ENCODE measurements at regions not wholly inside any gene's neighbourhood (a gene's known extent, or its start where the extent isn't known, plus 50 kb on each side); places are given as distances from the start of the nearest gene placed in this dataset.

- peaks cover 4 to 8% of the 10 kb centered on the region in 2 donors for H3K9me3 Mint-ChIP-seq
- peaks cover 0 to 1% of the 10 kb centered on the region in 2 donors for H3K36me3 Mint-ChIP-seq (ENCODE audit: insufficient read depth in 2 of 2)
- no peaks in the 10 kb centered on the region for H3K4me1 Mint-ChIP-seq (ENCODE audit: low read depth)
- no peak overlapping the region for H3K4me3 Mint-ChIP-seq
- DNase-seq = no peak
- no peak overlapping the region for H3K27ac Mint-ChIP-seq
- ATAC-seq (replicated peaks in 1 of 2) = no peak
- H3K27me3 Mint-ChIP-seq (ENCODE audit: low read depth) = no peaks in the 10 kb centered on the region
Observed at GRCh38 chr5:3694819-3695218, 99.2 kb downstream of the IRX1 start.

GRCh38 chr5:3695818-3696217 lies 100.2 kb downstream of the IRX1 start:
- Mint-ChIP-seq H3K9me3 (peaks cover 4 to 8% of the 10 kb centered on the region in 2 donors), H3K36me3 (ENCODE audit: insufficient read depth in 2 of 2) (peaks cover 0 to 2% of the 10 kb centered on the region in 2 donors), H3K27me3 (ENCODE audit: low read depth) (no peaks in the 10 kb centered on the region), H3K4me3 (no peak overlapping the region), H3K4me1 (ENCODE audit: low read depth) (no peaks in the 10 kb centered on the region), H3K27ac (no peak overlapping the region)
- ATAC-seq (replicated peaks in 1 of 2) (no peak), DNase-seq (no peak)

- peaks cover 0 to 2% of the 10 kb centered on the region in 2 donors for H3K36me3 Mint-ChIP-seq (ENCODE audit: insufficient read depth in 2 of 2)
- H3K4me1 Mint-ChIP-seq (ENCODE audit: low read depth) = no peaks in the 10 kb centered on the region
- no peak for ATAC-seq (replicated peaks in 1 of 2)
- H3K27ac Mint-ChIP-seq = no peak overlapping the region
- H3K9me3 Mint-ChIP-seq = peaks cover 4 to 8% of the 10 kb centered on the region in 2 donors
- DNase-seq = no peak
- no peak overlapping the region for H3K4me3 Mint-ChIP-seq
- no peaks in the 10 kb centered on the region for H3K27me3 Mint-ChIP-seq (ENCODE audit: low read depth)
Observed at GRCh38 chr5:3698412-3698811, 102.8 kb downstream of the IRX1 start.

- peaks cover 3 to 7% of the 10 kb centered on the region in 2 donors for H3K9me3 Mint-ChIP-seq
- H3K27me3 Mint-ChIP-seq (ENCODE audit: low read depth) = no peaks in the 10 kb centered on the region
- H3K36me3 Mint-ChIP-seq (ENCODE audit: insufficient read depth in 2 of 2) = peaks cover 0 to 2% of the 10 kb centered on the region in 2 donors
- no peak for DNase-seq
- no peak overlapping the region for H3K27ac Mint-ChIP-seq
- no peaks in the 10 kb centered on the region for H3K4me1 Mint-ChIP-seq (ENCODE audit: low read depth)
- ATAC-seq (replicated peaks in 1 of 2) = no peak
- no peak overlapping the region for H3K4me3 Mint-ChIP-seq
Observed at GRCh38 chr5:3701694-3702093, 106.1 kb downstream of the IRX1 start.

DNA sequence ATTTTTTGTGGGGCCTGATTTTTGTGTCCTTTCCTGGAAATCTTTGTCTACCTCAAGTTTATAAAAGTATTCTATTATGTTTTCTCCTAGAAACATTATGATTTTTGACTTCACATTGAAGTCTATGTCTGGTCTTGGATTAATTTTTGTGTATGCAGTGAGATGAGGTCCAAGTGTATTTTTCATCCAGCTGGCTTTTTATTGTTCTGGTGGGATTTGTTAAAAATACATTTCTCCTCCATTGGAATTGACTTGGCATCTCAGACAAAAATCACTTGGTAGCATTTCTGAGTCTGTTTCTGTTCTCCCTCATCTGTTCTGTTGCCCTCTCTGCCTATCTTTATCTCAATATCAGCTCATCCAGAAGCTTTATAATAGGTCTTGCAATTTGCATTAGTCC lies 109.0 kb downstream of the IRX1 start:
- DNase-seq (no peak), ATAC-seq (replicated peaks in 1 of 2) (no peak)
- Mint-ChIP-seq H3K4me3 (no peak overlapping the region), H3K27ac (no peak overlapping the region), H3K27me3 (ENCODE audit: low read depth) (no peaks in the 10 kb centered on the region), H3K36me3 (ENCODE audit: insufficient read depth in 2 of 2) (peaks cover 0 to 2% of the 10 kb centered on the region in 2 donors), H3K9me3 (peaks cover 6 to 9% of the 10 kb centered on the region in 2 donors), H3K4me1 (ENCODE audit: low read depth) (no peaks in the 10 kb centered on the region)

DNA sequence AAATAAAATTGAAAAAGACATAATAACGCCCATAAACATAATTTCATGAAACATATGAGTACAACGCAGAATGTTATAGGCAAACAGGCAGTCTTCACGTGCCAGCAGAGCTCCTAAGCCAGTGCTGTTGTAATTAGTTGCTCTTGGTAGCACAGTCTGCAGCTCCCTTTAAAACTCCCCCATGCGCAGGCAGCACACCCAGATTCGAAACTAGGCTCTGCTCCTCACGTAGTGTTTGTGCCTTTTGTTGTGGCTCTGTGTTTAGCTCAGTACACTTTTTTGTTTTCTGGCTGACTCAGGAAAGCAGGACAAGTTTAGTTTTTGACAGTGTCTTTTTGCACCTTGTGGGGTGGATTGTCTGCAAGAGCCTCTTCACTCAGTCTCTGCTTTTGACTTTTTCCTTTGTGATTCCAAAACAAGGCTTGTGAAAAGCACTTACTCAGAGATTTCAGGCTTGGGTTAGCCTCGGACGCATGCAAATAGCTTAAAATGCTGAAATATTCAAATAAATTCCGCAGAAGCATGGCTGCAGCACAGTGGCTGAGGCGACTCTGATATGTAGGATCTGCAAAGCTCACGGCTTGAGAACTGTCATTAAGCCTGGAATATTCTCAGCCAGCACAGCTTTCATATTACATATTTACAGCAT lies 113.6 kb downstream of the IRX1 start:
- ATAC-seq (replicated peaks in 1 of 2) = no peak
- Mint-ChIP-seq H3K27ac (no peak overlapping the region), H3K27me3 (ENCODE audit: low read depth) (no peaks in the 10 kb centered on the region), H3K4me1 (ENCODE audit: low read depth) (no peaks in the 10 kb centered on the region), H3K36me3 (ENCODE audit: insufficient read depth in 2 of 2) (no peaks in the 10 kb centered on the region), H3K4me3 (no peak overlapping the region), H3K9me3 (peaks cover 12 to 16% of the 10 kb centered on the region in 2 donors)
- no peak for DNase-seq

DNA sequence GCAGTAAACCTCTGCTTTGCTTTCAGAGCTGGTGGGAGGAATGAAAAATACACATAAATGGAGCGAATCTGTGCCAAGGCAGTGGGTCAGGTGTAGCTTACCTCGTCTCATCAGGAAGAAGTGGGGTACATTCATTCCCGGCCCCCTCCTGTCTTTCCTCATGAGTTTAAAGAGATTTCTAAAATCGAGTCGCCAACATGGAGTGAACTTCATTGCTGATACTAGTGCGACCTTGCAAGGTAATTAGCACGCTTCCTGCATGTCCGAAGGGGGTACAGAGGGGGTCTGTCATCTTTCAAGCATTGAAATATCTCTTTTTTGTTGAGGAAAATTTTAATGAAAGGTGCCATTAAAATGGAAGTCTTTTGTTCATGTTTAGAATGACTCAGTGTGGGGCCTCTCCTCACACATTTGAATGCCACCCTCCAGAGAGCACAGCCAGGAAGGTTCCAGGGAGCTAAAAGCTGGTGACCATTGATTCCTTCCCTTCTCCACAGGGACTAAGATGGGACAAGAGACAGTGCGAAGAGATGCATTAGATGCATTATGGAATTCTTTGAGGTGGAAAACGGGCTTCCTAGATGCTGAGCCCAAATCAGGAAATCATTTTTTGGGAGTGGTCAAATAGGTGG lies 114.2 kb downstream of the IRX1 start:
- H3K9me3 Mint-ChIP-seq = peaks cover 12 to 16% of the 10 kb centered on the region in 2 donors
- H3K36me3 Mint-ChIP-seq (ENCODE audit: insufficient read depth in 2 of 2) = no peaks in the 10 kb centered on the region
- DNase-seq (no peak), ATAC-seq (replicated peaks in 1 of 2) (no peak)
- H3K4me1 Mint-ChIP-seq (ENCODE audit: low read depth) = no peaks in the 10 kb centered on the region
- no peak overlapping the region for H3K27ac Mint-ChIP-seq
- no peaks in the 10 kb centered on the region for H3K27me3 Mint-ChIP-seq (ENCODE audit: low read depth)
- no peak overlapping the region for H3K4me3 Mint-ChIP-seq

- no peak overlapping the region for H3K4me3 Mint-ChIP-seq
- no peaks in the 10 kb centered on the region for H3K27me3 Mint-ChIP-seq (ENCODE audit: low read depth)
- H3K9me3 Mint-ChIP-seq = peaks cover 5 to 11% of the 10 kb centered on the region in 2 donors
- ATAC-seq (replicated peaks in 1 of 2) (no peak), DNase-seq (no peak)
- H3K36me3 Mint-ChIP-seq (ENCODE audit: insufficient read depth in 2 of 2) = no peaks in the 10 kb centered on the region
- no peak overlapping the region for H3K27ac Mint-ChIP-seq
- no peaks in the 10 kb centered on the region for H3K4me1 Mint-ChIP-seq (ENCODE audit: low read depth)
Observed at GRCh38 chr5:3715062-3715461, 119.4 kb downstream of the IRX1 start.

- ATAC-seq (replicated peaks in 1 of 2) (no peak), DNase-seq (no peak)
- Mint-ChIP-seq H3K36me3 (ENCODE audit: insufficient read depth in 2 of 2) (no peaks in the 10 kb centered on the region), H3K4me1 (ENCODE audit: low read depth) (no peaks in the 10 kb centered on the region), H3K4me3 (no peak overlapping the region), H3K27ac (no peak overlapping the region), H3K9me3 (no peaks in the 10 kb centered on the region), H3K27me3 (ENCODE audit: low read depth) (no peaks in the 10 kb centered on the region)
Observed at GRCh38 chr5:3729631-3730030, 134.0 kb downstream of the IRX1 start.

DNA sequence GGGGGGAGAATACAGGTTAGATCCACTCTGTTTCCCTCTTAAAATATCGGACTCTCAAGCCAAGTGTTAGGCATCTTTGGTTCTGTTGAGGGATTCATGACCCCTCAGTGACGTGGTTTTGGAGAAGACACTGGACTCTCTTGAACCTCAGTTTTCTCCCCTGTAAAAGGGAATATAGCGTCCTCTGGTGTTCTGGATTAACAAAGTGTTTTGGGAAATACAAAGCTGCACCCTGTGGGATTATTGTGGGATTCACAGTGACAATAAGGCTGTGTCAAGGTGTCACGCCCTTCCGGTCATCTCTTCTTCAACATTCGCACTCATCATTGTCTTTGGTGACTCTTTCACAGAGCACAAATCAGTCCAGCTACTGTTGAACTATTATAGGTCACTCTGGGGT lies 139.0 kb downstream of the IRX1 start:
- Mint-ChIP-seq H3K36me3 (ENCODE audit: insufficient read depth in 2 of 2) (no peaks in the 10 kb centered on the region), H3K27ac (no peak overlapping the region), H3K9me3 (no peaks in the 10 kb centered on the region), H3K4me1 (ENCODE audit: low read depth) (no peaks in the 10 kb centered on the region), H3K27me3 (ENCODE audit: low read depth) (no peaks in the 10 kb centered on the region), H3K4me3 (no peak overlapping the region)
- DNase-seq = no peak
- ATAC-seq (replicated peaks in 1 of 2) = no peak

- Mint-ChIP-seq H3K27ac (no peak overlapping the region), H3K4me3 (no peak overlapping the region), H3K36me3 (ENCODE audit: insufficient read depth in 2 of 2) (no peaks in the 10 kb centered on the region), H3K9me3 (no peaks in the 10 kb centered on the region), H3K27me3 (ENCODE audit: low read depth) (no peaks in the 10 kb centered on the region), H3K4me1 (ENCODE audit: low read depth) (no peaks in the 10 kb centered on the region)
- no peak for ATAC-seq (replicated peaks in 1 of 2)
- DNase-seq = no peak
Observed at GRCh38 chr5:3736466-3736865, 140.8 kb downstream of the IRX1 start.

GRCh38 chr5:3736926-3737325 lies 141.3 kb downstream of the IRX1 start:
- Mint-ChIP-seq H3K36me3 (ENCODE audit: insufficient read depth in 2 of 2) (no peaks in the 10 kb centered on the region), H3K4me1 (ENCODE audit: low read depth) (no peaks in the 10 kb centered on the region), H3K27ac (no peak overlapping the region), H3K4me3 (no peak overlapping the region), H3K27me3 (ENCODE audit: low read depth) (no peaks in the 10 kb centered on the region), H3K9me3 (no peaks in the 10 kb centered on the region)
- ATAC-seq (replicated peaks in 1 of 2) (no peak), DNase-seq (no peak)

DNA sequence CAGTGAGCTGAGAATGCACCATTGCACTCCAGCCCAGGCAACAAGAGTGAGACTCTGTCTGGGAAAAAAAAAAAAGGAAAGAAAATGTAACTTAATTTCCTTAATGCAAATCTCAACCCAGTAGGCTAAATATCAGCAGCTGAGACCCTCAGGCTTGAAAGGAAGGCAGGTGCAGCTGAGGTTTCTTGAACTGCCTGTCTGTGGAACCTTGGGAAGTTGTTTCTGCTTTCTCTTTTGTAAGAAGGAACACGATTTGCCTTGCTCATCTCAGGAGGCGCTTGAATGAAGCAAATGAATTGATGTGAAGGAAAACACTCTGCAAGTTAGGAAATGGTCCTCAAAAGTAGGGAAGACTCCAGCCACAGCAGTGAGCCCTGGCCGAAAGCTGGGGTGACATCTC lies 143.3 kb downstream of the IRX1 start:
- H3K27ac Mint-ChIP-seq = no peak overlapping the region

More for the DNA sequence above, 143.3 kb downstream of the IRX1 start:
- Mint-ChIP-seq H3K36me3 (ENCODE audit: insufficient read depth in 2 of 2) (no peaks in the 10 kb centered on the region), H3K4me3 (no peak overlapping the region), H3K27me3 (ENCODE audit: low read depth) (no peaks in the 10 kb centered on the region), H3K4me1 (ENCODE audit: low read depth) (no peaks in the 10 kb centered on the region), H3K9me3 (no peaks in the 10 kb centered on the region)
- no peak for ATAC-seq (replicated peaks in 1 of 2)
- DNase-seq = no peak

All from activated T-cell treated with anti-CD3 and anti-CD28 coated beads, Interleukin-2, amount 50 U/mL, for 72 hours (primary cell).